ES-I3 (cell line): ENCODE measurements at regions not wholly inside any gene's neighbourhood (a gene's known extent, or its start where the extent isn't known, plus 50 kb on each side); places are given as distances from the start of the nearest gene placed in this dataset.

Experiments
- H3K36me3 ChIP-seq: 2 replicates; pipeline ENCODE4 v1.6.1; 2013; ENCODE audit warnings: mild to moderate bottlenecking, low read length, control low read depth, moderate library complexity; ENCODE audit not compliant: insufficient read depth
- H3K4me1 ChIP-seq: 2 replicates; pipeline ENCODE4 v1.6.1; 2013; ENCODE audit warnings: mild to moderate bottlenecking, control low read depth, low read length; ENCODE audit not compliant: insufficient read depth
- H3K9ac ChIP-seq: 2 replicates; pipeline ENCODE4 v1.6.1; 2013; ENCODE audit warnings: low read depth, mild to moderate bottlenecking, low read length, moderate library complexity
- H3K9me3 ChIP-seq: 2 replicates; pipeline ENCODE4 v1.6.1; 2013; ENCODE audit warnings: mild to moderate bottlenecking, low read length, moderate library complexity; ENCODE audit not compliant: control insufficient read depth, insufficient read depth

- Histone ChIP-seq H3K9me3 (no peaks in the 10 kb centered on the region), H3K36me3 (no peaks in the 10 kb centered on the region), H3K9ac (no peak overlapping the region), H3K4me1 (peaks cover 4% of the 10 kb centered on the region; the same call in 1 of the 2 replicates)
These were observed 91.2 kb upstream of the ARL4C start for GRCh38 chr2:234588054-234588430.

- H3K4me1 ChIP-seq = peaks cover 4% of the 10 kb centered on the region; the same call in 1 of the 2 replicates
- H3K36me3 ChIP-seq = no peaks in the 10 kb centered on the region
- no peaks in the 10 kb centered on the region for H3K9me3 ChIP-seq
- no peak overlapping the region for H3K9ac ChIP-seq
These were observed 90.6 kb upstream of the ARL4C start for GRCh38 chr2:234587341-234588053.

GRCh38 chr2:234583331-234583730, 86.5 kb upstream of the ARL4C start:
- Histone ChIP-seq H3K9ac (no peak overlapping the region), H3K36me3 (no peaks in the 10 kb centered on the region), H3K4me1 (peaks cover 19% of the 10 kb centered on the region), H3K9me3 (no peaks in the 10 kb centered on the region)

GRCh38 chr2:234580686-234581085, 83.8 kb upstream of the ARL4C start:
- H3K4me1 ChIP-seq = peaks cover 19% of the 10 kb centered on the region
- H3K9ac ChIP-seq = no peak overlapping the region
- H3K9me3 ChIP-seq = peaks cover 2% of the 10 kb centered on the region; the same call in 1 of the 2 replicates
- no peaks in the 10 kb centered on the region for H3K36me3 ChIP-seq

- Histone ChIP-seq H3K9ac (no peak overlapping the region), H3K36me3 (no peaks in the 10 kb centered on the region), H3K4me1 (peaks cover 19% of the 10 kb centered on the region), H3K9me3 (peaks cover 2% of the 10 kb centered on the region; the same call in 1 of the 2 replicates)
These were observed 82.5 kb upstream of the ARL4C start for GRCh38 chr2:234579231-234579962.

- no peak overlapping the region for H3K9ac ChIP-seq
- peaks cover 5% of the 10 kb centered on the region; the same call in 1 of the 2 replicates for H3K9me3 ChIP-seq
- peaks cover 19% of the 10 kb centered on the region for H3K4me1 ChIP-seq
- H3K36me3 ChIP-seq = no peaks in the 10 kb centered on the region
These were observed 81.5 kb upstream of the ARL4C start for GRCh38 chr2:234578389-234578788.

- Histone ChIP-seq H3K36me3 (no peaks in the 10 kb centered on the region), H3K4me1 (peaks cover 17% of the 10 kb centered on the region), H3K9ac (no peak overlapping the region), H3K9me3 (peaks cover 5% of the 10 kb centered on the region; the same call in 1 of the 2 replicates)
These were observed 80.3 kb upstream of the ARL4C start for GRCh38 chr2:234577191-234577590.

- Histone ChIP-seq H3K9ac (no peak overlapping the region), H3K4me1 (peaks cover 4% of the 10 kb centered on the region; the same call in 1 of the 2 replicates), H3K9me3 (peaks cover 6% of the 10 kb centered on the region; the same call in 1 of the 2 replicates), H3K36me3 (no peaks in the 10 kb centered on the region)
These were observed 74.9 kb upstream of the ARL4C start for GRCh38 chr2:234571620-234572407.

- no peak overlapping the region for H3K9ac ChIP-seq
- H3K9me3 ChIP-seq = peaks cover 6% of the 10 kb centered on the region; the same call in 1 of the 2 replicates
- no peaks in the 10 kb centered on the region for H3K4me1 ChIP-seq
- H3K36me3 ChIP-seq = no peaks in the 10 kb centered on the region
These were observed 73.6 kb upstream of the ARL4C start for GRCh38 chr2:234570476-234570875.

- peaks cover 4% of the 10 kb centered on the region; the same call in 1 of the 2 replicates for H3K4me1 ChIP-seq
- no peak overlapping the region for H3K9ac ChIP-seq
These were observed 73.0 kb upstream of the ARL4C start for GRCh38 chr2:234569776-234570430.

GRCh38 chr2:234566622-234567021, 69.7 kb upstream of the ARL4C start:
- peaks cover 4% of the 10 kb centered on the region; the same call in 1 of the 2 replicates for H3K9me3 ChIP-seq
- H3K4me1 ChIP-seq = peaks cover 8% of the 10 kb centered on the region; the same call in 1 of the 2 replicates
- H3K9ac ChIP-seq = no peak overlapping the region
- no peaks in the 10 kb centered on the region for H3K36me3 ChIP-seq

More at GRCh38 chr2:234569776-234570430, 73.0 kb upstream of the ARL4C start:
- Histone ChIP-seq H3K36me3 (no peaks in the 10 kb centered on the region), H3K9me3 (peaks cover 6% of the 10 kb centered on the region; the same call in 1 of the 2 replicates)

- Histone ChIP-seq H3K9ac (no peak overlapping the region), H3K9me3 (peaks cover 4% of the 10 kb centered on the region; the same call in 1 of the 2 replicates), H3K36me3 (no peaks in the 10 kb centered on the region), H3K4me1 (peaks cover 8% of the 10 kb centered on the region; the same call in 1 of the 2 replicates)
These were observed 69.2 kb upstream of the ARL4C start for GRCh38 chr2:234565842-234566619.

- Histone ChIP-seq H3K4me1 (peaks cover 8% of the 10 kb centered on the region; the same call in 1 of the 2 replicates), H3K9ac (no peak overlapping the region), H3K36me3 (no peaks in the 10 kb centered on the region), H3K9me3 (peaks cover 4% of the 10 kb centered on the region; the same call in 1 of the 2 replicates)
These were observed 68.3 kb upstream of the ARL4C start for GRCh38 chr2:234565201-234565600.
